HCT116 (cell line): ENCODE measurements at regions not wholly inside any gene's neighbourhood (a gene's known extent, or its start where the extent isn't known, plus 50 kb on each side); places are given as distances from the start of the nearest gene placed in this dataset.

Experiments
- ATAC-seq: fragments of 200-7000 bp; cut with Tn5 transposase; 2 replicates; pipeline ENCODE4 v1.9.1; 2020; ENCODE audit warnings: mild to moderate bottlenecking, moderate library complexity
- BruUV-seq: library from RNA; stranded (reverse); fragments of 400-500 nt; replicated peaks from 2 replicates; lab custom pipeline; 2021; lab: Mats Ljungman, UMichigan
- CTCF ChIA-PET: fragments of 300-600 bp; sonication (Branson Sonifier 250); formaldehyde crosslinking; loops from one replicate; lab custom pipeline; 2021; ENCODE audit warnings: antibody characterized with exemption; lab: Charles Lee
- POLR2A ChIA-PET: fragments of 300-600, 350-600 bp; sonication (Branson Sonifier 250); formaldehyde crosslinking; loops from one replicate; lab custom pipeline; 2021; ENCODE audit warnings: antibody characterized with exemption; lab: Charles Lee
- RAD21 ChIA-PET, 2 experiments: fragments of 300-600 bp; sonication (Branson Sonifier 250); formaldehyde crosslinking; loops; one replicate each; lab custom pipeline; 2023; ENCODE audit warnings: low total read pairs in 2 of 2; ENCODE audit not compliant: uncharacterized antibody in 2 of 2, unreplicated experiment in 2 of 2, low non-redundant PET in 1 of 2; lab: Charles Lee
- DNase-seq: peaks from one replicate; pipeline ENCODE4 v3.0.0-alpha.2; 2010; ENCODE audit warnings: low read depth, low spot score
- H2AFZ ChIP-seq: fragments of 200-600 bp; shearing (Covaris generic), sonication (generic); 2 replicates; pipeline ENCODE4 v1.6.1; 2017; ENCODE audit warnings: low read depth, mixed run types, mixed read lengths, antibody characterized with exemption, low read length; ENCODE audit not compliant: poor library complexity, severe bottlenecking
- H3K27ac ChIP-seq: 2 replicates; pipeline ENCODE4 v1.5.1; 2012; ENCODE audit warnings: low read depth, low read length
- H3K27me3 ChIP-seq: fragments of 200-600 bp; sonication (generic); 2 replicates; pipeline ENCODE4 v1.6.1; 2016; ENCODE audit warnings: mixed run types, low read length, mixed read lengths; ENCODE audit not compliant: insufficient read depth
- H3K36me3 ChIP-seq, 2 experiments: fragments of 200-500 bp in 1 of 2; fragments of 200-600 bp in 1 of 2; sonication (Bioruptor generic) in 1 of 2; sonication (generic) in 1 of 2; 2 replicates each; pipeline versions ENCODE4 v1.5.1 to v1.6.1; 2014 to 2016; ENCODE audit warnings: low read length in 2 of 2, inconsistent platforms in 1 of 2, mixed read lengths in 1 of 2, mixed run types in 1 of 2; ENCODE audit not compliant: insufficient read depth in 2 of 2, control insufficient read depth in 1 of 2
- H3K4me1 ChIP-seq, 2 experiments: fragments of 200-600 bp in 1 of 2; sonication (generic) in 1 of 2; 2 replicates each; pipeline versions ENCODE4 v1.5.1 to v1.6.1; 2012 to 2017; ENCODE audit warnings: low read length in 2 of 2, inconsistent platforms in 1 of 2, mild to moderate bottlenecking in 1 of 2, mixed read lengths in 1 of 2, mixed run types in 1 of 2, moderate library complexity in 1 of 2; ENCODE audit not compliant: insufficient read depth in 2 of 2, control insufficient read depth in 1 of 2
- H3K4me2 ChIP-seq: fragments of 200-600 bp; sonication (generic); 2 replicates; pipeline ENCODE4 v1.6.1; 2017; ENCODE audit warnings: mixed run types, low read length, mixed read lengths
- H3K4me3 ChIP-seq, 2 experiments: fragments of 200-600 bp in 1 of 2; sonication (generic) in 1 of 2; replicated peaks in 1 of 2; 2 replicates each; pipeline ENCODE4 v1.5.1; 2011 to 2016; ENCODE audit warnings: low read length in 2 of 2, control low read depth in 1 of 2, low read depth in 1 of 2, mild to moderate bottlenecking in 1 of 2, mixed read lengths in 1 of 2, mixed run types in 1 of 2
- H3K79me2 ChIP-seq: fragments of 200-600 bp; sonication (generic); 2 replicates; pipeline ENCODE4 v1.6.1; 2017; ENCODE audit warnings: mild to moderate bottlenecking, mixed run types, low read length, moderate library complexity, mixed read lengths; ENCODE audit not compliant: insufficient read depth
- H3K9ac ChIP-seq: fragments of 200-600 bp; sonication (generic); 2 replicates; pipeline ENCODE4 v1.6.1; 2016; ENCODE audit warnings: low read length, mixed read lengths
- H3K9me2 ChIP-seq: fragments of 200-600 bp; sonication (generic), shearing (Covaris generic); 2 replicates; pipeline ENCODE4 v1.6.1; 2017; ENCODE audit warnings: mixed run types, mild to moderate bottlenecking, moderate library complexity; ENCODE audit not compliant: insufficient read depth
- H3K9me3 ChIP-seq, 2 experiments: fragments of 200-500 bp in 1 of 2; fragments of 200-600 bp in 1 of 2; sonication (Bioruptor generic) in 1 of 2; sonication (generic) in 1 of 2; 2 replicates each; pipeline ENCODE4 v1.6.1; 2014 to 2017; ENCODE audit warnings: low read length in 2 of 2, mixed read lengths in 2 of 2, inconsistent platforms in 1 of 2, low read depth in 1 of 2, mild to moderate bottlenecking in 1 of 2, mixed run types in 1 of 2, moderate library complexity in 1 of 2; ENCODE audit not compliant: control insufficient read depth in 1 of 2, insufficient read depth in 1 of 2
- H4K20me1 ChIP-seq: fragments of 200-600 bp; sonication (generic), shearing (Covaris generic); 2 replicates; pipeline ENCODE4 v1.6.1; 2017; ENCODE audit warnings: mixed run types, mild to moderate bottlenecking, moderate library complexity; ENCODE audit not compliant: insufficient read depth
- CBX3 ChIP-seq: IDR thresholded peaks from 2 replicates; pipeline ENCODE4 v1.6.1; 2012; ENCODE audit warnings: low read depth
- CEBPB ChIP-seq: IDR thresholded peaks from 2 replicates; pipeline ENCODE4 v1.6.1; 2012; ENCODE audit warnings: low read depth
- EGR1 ChIP-seq: IDR thresholded peaks from 2 replicates; pipeline ENCODE4 v1.6.1; 2012; ENCODE audit warnings: low read depth
- EZH2 ChIP-seq: fragments of 200-600 bp; sonication (generic); IDR thresholded peaks from 2 replicates; pipeline ENCODE4 v1.6.1; 2017; ENCODE audit warnings: antibody characterized with exemption, mixed run types
- EZH2phosphoT487 ChIP-seq: fragments of 200-600 bp; IDR thresholded peaks from 2 replicates; pipeline ENCODE4 v1.6.1; 2018; ENCODE audit warnings: antibody characterized with exemption, borderline replicate concordance
- FOSL1 ChIP-seq: IDR thresholded peaks from 2 replicates; pipeline ENCODE4 v1.6.1; 2012; ENCODE audit warnings: low read depth
- JUND ChIP-seq: IDR thresholded peaks from 2 replicates; pipeline ENCODE4 v1.6.1; 2012
- POLR2A ChIP-seq: IDR thresholded peaks from 2 replicates; pipeline ENCODE4 v1.7.0; 2011; ENCODE audit warnings: borderline replicate concordance; ENCODE audit not compliant: insufficient read depth, insufficient read length; ENCODE audit errors: extremely low read depth
- RAD21 ChIP-seq: IDR thresholded peaks from 2 replicates; pipeline ENCODE4 v1.6.1; 2012; ENCODE audit warnings: low read depth, mild to moderate bottlenecking
- SP1 ChIP-seq: IDR thresholded peaks from 2 replicates; pipeline ENCODE4 v1.6.1; 2012; ENCODE audit warnings: low read depth
- SRF ChIP-seq: IDR thresholded peaks from 2 replicates; pipeline ENCODE4 v1.6.1; 2012; ENCODE audit warnings: low read depth
- TCF7L2 ChIP-seq: IDR thresholded peaks from 2 replicates; pipeline ENCODE4 v1.7.0; 2011; ENCODE audit warnings: borderline replicate concordance, inconsistent platforms; ENCODE audit not compliant: insufficient read depth, insufficient read length; ENCODE audit errors: extremely low read depth
- ZFX ChIP-seq: fragments of 450-650 bp; IDR thresholded peaks from 2 replicates; pipeline ENCODE4 v1.6.1; 2017
- ZNF274 ChIP-seq: fragments of 200-500 bp; sonication (Bioruptor generic); IDR thresholded peaks from 2 replicates; pipeline ENCODE4 v1.6.1; 2014; ENCODE audit warnings: mild to moderate bottlenecking, low read depth, low read length, inconsistent platforms
- intact Hi-C: fragments of 100-400 bp; cut with micrococcal nuclease; formaldehyde crosslinking; loops from 2 replicates; pipeline ENCODE4 v1.10.0; 2022
- TF ChIP-seq, protein P1 (sequence below), 3 experiments: fragments of 200-600 bp in 1 of 3; sonication (generic) in 1 of 3; IDR thresholded peaks in 2 of 3; conservative IDR thresholded peaks in 1 of 3; 2 replicates each; pipeline ENCODE4 v1.5.1; 2012 to 2017; ENCODE audit warnings: low read depth in 2 of 3, low read length in 2 of 3, antibody characterized with exemption in 1 of 3, borderline replicate concordance in 1 of 3, control low read depth in 1 of 3, mild to moderate bottlenecking in 1 of 3, mixed read lengths in 1 of 3, mixed run types in 1 of 3, moderate library complexity in 1 of 3; ENCODE audit not compliant: insufficient read depth in 1 of 3
- TF ChIP-seq, protein P2 (sequence below): IDR thresholded peaks from 2 replicates; pipeline ENCODE4 v1.6.1; 2011; ENCODE audit warnings: mild to moderate bottlenecking, low read length, moderate library complexity; ENCODE audit not compliant: insufficient replicate concordance; ENCODE audit errors: extremely low read depth

DNA sequence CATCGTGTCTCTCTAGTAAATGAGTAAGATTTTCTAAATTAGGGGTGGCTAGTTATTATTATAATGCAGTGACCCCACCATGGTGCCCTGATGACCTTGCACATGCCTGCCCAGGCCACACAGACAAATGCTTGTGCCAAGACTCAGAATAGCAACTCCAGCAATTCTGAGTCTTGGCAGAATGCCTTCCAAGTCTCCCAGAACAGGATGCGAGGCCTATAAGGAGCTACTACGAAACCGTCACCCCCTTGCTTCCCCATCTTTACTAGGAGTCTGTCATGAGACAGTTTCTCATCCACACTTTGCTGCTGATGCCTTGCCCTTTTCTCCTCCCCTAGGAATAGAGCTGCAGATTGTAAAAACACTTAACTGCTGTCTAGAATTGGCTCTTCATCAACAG lies 559.9 kb downstream of the TRHDE start:
- ATAC-seq, result no peak
- H3K36me3 ChIP-seq, result no peaks in the 10 kb centered on the region
- H3K27ac ChIP-seq, result no peak overlapping the region
- no peaks in the 10 kb centered on the region for H3K27me3 ChIP-seq
- CTCF ChIA-PET, result no interaction called here
- no peak overlapping the region for H2AFZ ChIP-seq
- no peaks in the 10 kb centered on the region for H3K9me3 ChIP-seq
- H3K9ac ChIP-seq, result no peak overlapping the region
- H3K4me3 ChIP-seq, result no peak overlapping the region
- RAD21 ChIA-PET, result no interaction called here
- no peak overlapping the region for H3K4me2 ChIP-seq
- no peaks in the 10 kb centered on the region for H4K20me1 ChIP-seq
- no peak for DNase-seq
- BruUV-seq, result no TSS peak
- intact Hi-C loops, result no loop called here
- no peaks in the 10 kb centered on the region for H3K79me2 ChIP-seq
- POLR2A ChIA-PET, result no interaction called here
- no peaks in the 10 kb centered on the region for H3K4me1 ChIP-seq
- TF ChIP-seq POLR2A (no peak), EZH2 (no peak), TCF7L2 (no peak), RAD21 (no peak), CBX3 (no peak), SRF (no peak), EZH2phosphoT487 (no peak), SP1 (no peak), EGR1 (no peak), ZNF274 (no peak), FOSL1 (no peak), CEBPB (no peak), ZFX (no peak), JUND (no peak)
- TF ChIP-seq, protein P1, sequence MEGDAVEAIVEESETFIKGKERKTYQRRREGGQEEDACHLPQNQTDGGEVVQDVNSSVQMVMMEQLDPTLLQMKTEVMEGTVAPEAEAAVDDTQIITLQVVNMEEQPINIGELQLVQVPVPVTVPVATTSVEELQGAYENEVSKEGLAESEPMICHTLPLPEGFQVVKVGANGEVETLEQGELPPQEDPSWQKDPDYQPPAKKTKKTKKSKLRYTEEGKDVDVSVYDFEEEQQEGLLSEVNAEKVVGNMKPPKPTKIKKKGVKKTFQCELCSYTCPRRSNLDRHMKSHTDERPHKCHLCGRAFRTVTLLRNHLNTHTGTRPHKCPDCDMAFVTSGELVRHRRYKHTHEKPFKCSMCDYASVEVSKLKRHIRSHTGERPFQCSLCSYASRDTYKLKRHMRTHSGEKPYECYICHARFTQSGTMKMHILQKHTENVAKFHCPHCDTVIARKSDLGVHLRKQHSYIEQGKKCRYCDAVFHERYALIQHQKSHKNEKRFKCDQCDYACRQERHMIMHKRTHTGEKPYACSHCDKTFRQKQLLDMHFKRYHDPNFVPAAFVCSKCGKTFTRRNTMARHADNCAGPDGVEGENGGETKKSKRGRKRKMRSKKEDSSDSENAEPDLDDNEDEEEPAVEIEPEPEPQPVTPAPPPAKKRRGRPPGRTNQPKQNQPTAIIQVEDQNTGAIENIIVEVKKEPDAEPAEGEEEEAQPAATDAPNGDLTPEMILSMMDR (IDR thresholded peaks at IDR 0.05 in 2 of 3, conservative IDR thresholded peaks at IDR 0.05 in 1 of 3; ENCODE audit: borderline replicate concordance in 1 of 3, insufficient read depth in 1 of 3, low read depth in 2 of 3, low read length in 2 of 3), result no peak
- TF ChIP-seq, protein P2, sequence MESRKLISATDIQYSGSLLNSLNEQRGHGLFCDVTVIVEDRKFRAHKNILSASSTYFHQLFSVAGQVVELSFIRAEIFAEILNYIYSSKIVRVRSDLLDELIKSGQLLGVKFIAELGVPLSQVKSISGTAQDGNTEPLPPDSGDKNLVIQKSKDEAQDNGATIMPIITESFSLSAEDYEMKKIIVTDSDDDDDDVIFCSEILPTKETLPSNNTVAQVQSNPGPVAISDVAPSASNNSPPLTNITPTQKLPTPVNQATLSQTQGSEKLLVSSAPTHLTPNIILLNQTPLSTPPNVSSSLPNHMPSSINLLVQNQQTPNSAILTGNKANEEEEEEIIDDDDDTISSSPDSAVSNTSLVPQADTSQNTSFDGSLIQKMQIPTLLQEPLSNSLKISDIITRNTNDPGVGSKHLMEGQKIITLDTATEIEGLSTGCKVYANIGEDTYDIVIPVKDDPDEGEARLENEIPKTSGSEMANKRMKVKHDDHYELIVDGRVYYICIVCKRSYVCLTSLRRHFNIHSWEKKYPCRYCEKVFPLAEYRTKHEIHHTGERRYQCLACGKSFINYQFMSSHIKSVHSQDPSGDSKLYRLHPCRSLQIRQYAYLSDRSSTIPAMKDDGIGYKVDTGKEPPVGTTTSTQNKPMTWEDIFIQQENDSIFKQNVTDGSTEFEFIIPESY, result no peak
- no peaks in the 10 kb centered on the region for H3K9me2 ChIP-seq
